ENCODE measurements at regions not wholly inside any gene's neighbourhood (a gene's known extent, or its start where the extent isn't known, plus 50 kb on each side); places are given as distances from the start of the nearest gene placed in this dataset.
"Not testable (repeated sequence)": the region's sequence is repeated elsewhere in the genome, so short reads cannot be mapped to it uniquely, and the experiment has no call there.

GRCh38 chr5:57716661-57717060, 234.1 kb upstream of the ACTBL2 start:
- no peak overlapping the region for H3K4me3 ChIP-seq (ENCODE audit: low read depth, low read length)
- no peak for TF ChIP-seq CTCF (IDR thresholded peaks at IDR 0.05; ENCODE audit: insufficient read depth, low read length, missing control alignments)
- no peak for DNase-seq (ENCODE audit: low read depth, low spot score)
- ChIA-PET POLR2A (no interaction called here), CTCF (interaction anchor here (1.3 to 2.1 kb wide), 2 partner anchors 11 to 744 kb away, joined by 3 to 6 read pairs; no protein-coding TSS in a partner anchor)

DNA sequence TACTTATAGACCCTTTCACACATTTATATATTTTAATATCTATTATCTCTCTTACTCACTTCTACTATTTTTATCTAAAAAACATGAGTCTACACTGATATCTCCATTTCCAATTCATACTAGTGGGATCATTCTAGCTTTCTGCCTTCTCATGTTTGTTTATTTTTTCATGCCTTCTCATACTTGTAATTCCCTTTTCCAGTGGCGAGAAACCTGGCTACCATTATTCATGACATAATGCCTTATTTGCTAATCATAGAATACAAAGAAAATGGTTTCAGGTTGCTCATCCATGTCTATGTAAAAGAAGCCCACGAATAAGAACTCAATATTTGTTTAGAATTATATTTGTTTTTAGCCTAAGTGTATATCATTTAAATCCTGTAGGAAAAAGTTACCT, 232.7 kb upstream of the ACTBL2 start:
- ChIA-PET CTCF (interaction anchor here (2.1 kb wide), 1 partner anchor 10 kb away, joined by 6 read pairs; no protein-coding TSS in a partner anchor), POLR2A (no interaction called here)
- DNase-seq (ENCODE audit: low read depth, low spot score), result no peak
- TF ChIP-seq CTCF (IDR thresholded peaks at IDR 0.05; ENCODE audit: insufficient read depth, low read length, missing control alignments), result no peak
- no peak overlapping the region for H3K4me3 ChIP-seq (ENCODE audit: low read depth, low read length)

DNA sequence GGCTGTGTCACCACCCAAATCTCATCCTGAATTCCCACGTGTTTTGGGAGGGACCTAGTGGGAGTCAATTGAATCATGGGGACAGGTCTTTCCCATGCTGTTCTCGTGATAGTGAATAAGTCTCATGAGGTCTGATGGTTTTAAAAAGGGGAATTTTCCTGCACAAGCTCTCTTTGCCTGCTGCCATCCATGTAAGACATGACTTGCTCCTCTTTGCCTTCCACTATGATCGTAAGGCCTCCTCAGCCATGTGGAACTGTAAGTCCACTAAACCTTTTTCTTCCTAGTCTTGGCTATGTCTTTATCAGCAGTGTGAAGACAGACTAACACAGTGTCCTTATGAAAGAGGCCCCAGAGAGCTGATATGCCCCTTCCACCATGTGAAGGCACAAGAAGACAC, 230.9 kb upstream of the ACTBL2 start:
- DNase-seq (ENCODE audit: low read depth, low spot score); POLR2A ChIA-PET; H3K4me3 ChIP-seq (ENCODE audit: low read depth, low read length); CTCF ChIA-PET: not testable (repeated sequence)

- no peak for DNase-seq (ENCODE audit: low read depth, low spot score)
- ChIA-PET POLR2A (no interaction called here), CTCF (interaction anchor here (1.1 kb wide), 1 partner anchor 27 kb away, joined by 3 read pairs; no protein-coding TSS in a partner anchor)
- no peak overlapping the region for H3K4me3 ChIP-seq (ENCODE audit: low read depth, low read length)
- TF ChIP-seq CTCF (IDR thresholded peaks at IDR 0.05; ENCODE audit: insufficient read depth, low read length, missing control alignments), result no peak
These were observed 229.3 kb upstream of the ACTBL2 start for GRCh38 chr5:57711946-57712345.

DNA sequence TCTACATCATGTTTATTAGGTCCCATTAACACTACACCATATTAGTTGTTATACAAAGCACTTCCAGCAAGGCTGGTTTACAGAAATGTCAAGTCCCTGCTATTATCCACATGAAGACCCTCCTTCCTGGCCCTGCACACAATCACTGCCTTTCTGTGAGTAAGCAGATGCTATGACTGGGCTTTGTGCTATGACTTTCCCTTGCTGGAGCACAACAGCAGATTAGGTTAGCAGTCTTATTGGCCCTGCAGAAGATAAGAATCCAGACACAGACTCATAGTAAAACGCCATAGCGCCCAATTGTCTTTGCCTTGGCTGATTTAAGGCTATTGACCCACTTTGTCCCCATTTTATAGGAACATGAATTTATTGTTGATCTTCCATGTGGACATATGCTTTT, 228.9 kb upstream of the ACTBL2 start:
- CTCF ChIA-PET, result interaction anchor here (1.1 kb wide), 2 partner anchors 26 to 751 kb away, joined by 3 read pairs; no protein-coding TSS in a partner anchor
- DNase-seq (ENCODE audit: low read depth, low spot score), result no peak
- no peak overlapping the region for H3K4me3 ChIP-seq (ENCODE audit: low read depth, low read length)
- no peak for TF ChIP-seq CTCF (IDR thresholded peaks at IDR 0.05; ENCODE audit: insufficient read depth, low read length, missing control alignments)
- POLR2A ChIA-PET, result no interaction called here

DNA sequence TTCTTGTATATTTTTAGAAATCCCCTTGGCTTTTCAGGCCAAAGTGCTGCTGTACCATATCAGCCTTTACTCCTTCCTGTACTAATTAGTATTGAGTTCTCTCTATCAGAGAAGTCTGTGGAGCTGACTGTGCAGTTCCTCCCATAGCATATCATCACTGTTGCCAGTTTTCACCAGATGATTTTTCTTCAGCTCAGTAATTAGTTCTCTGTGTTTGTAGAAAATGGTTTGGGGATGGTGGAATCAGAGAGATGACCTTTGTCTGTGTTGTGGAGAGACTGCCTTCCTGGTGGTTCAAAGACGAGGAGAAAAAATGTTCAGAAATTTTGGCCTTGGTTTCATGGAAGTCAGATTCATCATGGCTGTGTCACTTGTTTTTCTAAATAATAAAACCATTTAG, 227.5 kb upstream of the ACTBL2 start:
- ChIA-PET POLR2A (no interaction called here), CTCF (interaction anchor here (1.0 to 1.2 kb wide), 3 partner anchors 14 to 412 kb away, joined by 3 read pairs; no protein-coding TSS in a partner anchor)
- H3K4me3 ChIP-seq (ENCODE audit: low read depth, low read length), result no peak overlapping the region
- DNase-seq (ENCODE audit: low read depth, low spot score), result no peak
- no peak for TF ChIP-seq CTCF (IDR thresholded peaks at IDR 0.05; ENCODE audit: insufficient read depth, low read length, missing control alignments)

DNA sequence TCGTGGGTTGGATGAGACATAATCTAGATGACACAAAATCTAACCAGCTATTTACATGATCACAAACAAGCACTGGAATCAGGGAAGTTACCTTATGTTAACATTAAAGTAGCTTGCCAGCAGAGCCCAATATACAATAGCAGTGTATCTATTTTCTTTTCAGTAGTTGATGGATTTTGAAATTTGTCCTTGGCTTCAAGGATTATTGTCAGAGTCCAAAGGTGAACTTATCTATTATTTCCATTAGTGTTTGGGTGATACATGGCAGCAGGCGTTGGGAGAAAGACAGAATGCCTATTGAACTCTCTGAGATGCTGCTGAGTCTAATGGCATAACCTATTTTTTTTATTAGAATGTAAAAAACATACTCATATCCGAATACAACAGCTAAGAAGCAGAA, 223.2 kb upstream of the ACTBL2 start:
- no peak for DNase-seq (ENCODE audit: low read depth, low spot score)
- H3K4me3 ChIP-seq (ENCODE audit: low read depth, low read length), result no peak overlapping the region
- CTCF ChIA-PET, result interaction anchor here (0.6 to 3.8 kb wide), 6 partner anchors 10 to 206 kb away, joined by 3 to 13 read pairs (median 4); no protein-coding TSS in a partner anchor
- POLR2A ChIA-PET, result no interaction called here
- no peak for TF ChIP-seq CTCF (IDR thresholded peaks at IDR 0.05; ENCODE audit: insufficient read depth, low read length, missing control alignments)

Data from AG04449 (cell line).